Mesenchymal stem cell (in vitro differentiated cells and primary cell): ENCODE measurements at regions not wholly inside any gene's neighbourhood (a gene's known extent, or its start where the extent isn't known, plus 50 kb on each side); places are given as distances from the start of the nearest gene placed in this dataset.
A peak's percentile ranks its signal among the peaks of the same experiment; 100 is the strongest.

Experiments
- DNase-seq: peaks from one replicate; pipeline ENCODE4 v3.0.0-alpha.2; 2013
- H2AFZ ChIP-seq: one replicate; pipeline ENCODE4 v1.6.1; 2013; ENCODE audit warnings: low read depth, mild to moderate bottlenecking, control low read depth, inconsistent platforms, low read length, moderate library complexity
- H2AK5ac ChIP-seq: 2 replicates; pipeline ENCODE4 v1.6.1; 2013; ENCODE audit warnings: low read length, moderate library complexity, mild to moderate bottlenecking, inconsistent platforms; ENCODE audit not compliant: severe bottlenecking
- H2BK120ac ChIP-seq: one replicate; pipeline ENCODE4 v1.6.1; 2013; ENCODE audit warnings: low read depth, mild to moderate bottlenecking, inconsistent platforms, low read length, moderate library complexity
- H2BK12ac ChIP-seq, 2 experiments: one replicate each; pipeline ENCODE4 v1.6.1; 2013; ENCODE audit warnings: inconsistent platforms in 2 of 2, low read length in 2 of 2, mild to moderate bottlenecking in 2 of 2, moderate library complexity in 2 of 2, control low read depth in 1 of 2
- H2BK15ac ChIP-seq: one replicate; pipeline ENCODE4 v1.6.1; 2013; ENCODE audit warnings: mild to moderate bottlenecking, low read depth, inconsistent platforms; ENCODE audit not compliant: poor library complexity, severe bottlenecking
- H2BK5ac ChIP-seq: 2 replicates; pipeline ENCODE4 v1.6.1; 2013; ENCODE audit warnings: low read depth, mild to moderate bottlenecking, low read length, control low read depth, inconsistent platforms; ENCODE audit not compliant: poor library complexity, severe bottlenecking
- H3K14ac ChIP-seq, 2 experiments: one replicate each; pipeline ENCODE4 v1.6.1; 2013; ENCODE audit warnings: inconsistent platforms in 2 of 2, low read length in 2 of 2, control low read depth in 1 of 2, mild to moderate bottlenecking in 1 of 2, moderate library complexity in 1 of 2
- H3K18ac ChIP-seq, 2 experiments: one replicate each; pipeline ENCODE4 v1.6.1; 2013; ENCODE audit warnings: inconsistent platforms in 2 of 2, low read length in 2 of 2, control low read depth in 1 of 2, low read depth in 1 of 2, mild to moderate bottlenecking in 1 of 2
- H3K23ac ChIP-seq, 2 experiments: one replicate each; pipeline ENCODE4 v1.6.1; 2013; ENCODE audit warnings: inconsistent platforms in 2 of 2, low read length in 2 of 2, mild to moderate bottlenecking in 2 of 2, moderate library complexity in 2 of 2, control low read depth in 1 of 2
- H3K27ac ChIP-seq: 2 replicates; pipeline ENCODE4 v1.5.1; 2013; ENCODE audit warnings: mild to moderate bottlenecking, moderate library complexity, low read length, control low read depth, inconsistent platforms; ENCODE audit not compliant: poor library complexity, severe bottlenecking
- H3K27me3 ChIP-seq, 2 experiments: 2 replicates each; pipeline versions ENCODE4 v1.6.1 to v1.7.0; 2013; ENCODE audit warnings: low read length in 2 of 2, mild to moderate bottlenecking in 2 of 2, moderate library complexity in 2 of 2, control low read depth in 1 of 2, inconsistent platforms in 1 of 2; ENCODE audit not compliant: control insufficient read depth in 1 of 2, insufficient read depth in 1 of 2
- H3K36me3 ChIP-seq, 2 experiments: 2 replicates each; pipeline versions ENCODE4 v1.6.1 to v1.7.0; 2013; ENCODE audit warnings: low read length in 2 of 2, control low read depth in 1 of 2, inconsistent platforms in 1 of 2, low read depth in 1 of 2, mild to moderate bottlenecking in 1 of 2; ENCODE audit not compliant: insufficient read depth in 2 of 2, control insufficient read depth in 1 of 2
- H3K4ac ChIP-seq, 2 experiments: one replicate each; pipeline ENCODE4 v1.6.1; 2013; ENCODE audit warnings: inconsistent platforms in 2 of 2, low read length in 2 of 2, mild to moderate bottlenecking in 2 of 2, moderate library complexity in 2 of 2, control low read depth in 1 of 2, low read depth in 1 of 2
- H3K4me1 ChIP-seq: 2 replicates; pipeline ENCODE4 v1.6.1; 2013; ENCODE audit warnings: low read depth, low read length, control low read depth; ENCODE audit not compliant: control insufficient read depth, insufficient read depth
- H3K4me2 ChIP-seq: 2 replicates; pipeline ENCODE4 v1.6.1; 2013; ENCODE audit warnings: low read length, mild to moderate bottlenecking, inconsistent platforms; ENCODE audit not compliant: poor library complexity, severe bottlenecking
- H3K4me3 ChIP-seq, 2 experiments: 2 replicates each; pipeline versions ENCODE4 v1.5.1 to v1.7.0; 2013; ENCODE audit warnings: low read length in 2 of 2, mild to moderate bottlenecking in 2 of 2, control low read depth in 1 of 2, low read depth in 1 of 2; ENCODE audit not compliant: insufficient read depth in 1 of 2
- H3K79me1 ChIP-seq: replicated peaks from 2 replicates; pipeline ENCODE4 v1.6.1; 2013; ENCODE audit warnings: mild to moderate bottlenecking, control low read depth, low read length, inconsistent platforms; ENCODE audit not compliant: poor library complexity, severe bottlenecking
- H3K9ac ChIP-seq: 2 replicates; pipeline ENCODE4 v1.7.0; 2013; ENCODE audit warnings: mild to moderate bottlenecking, low read length, moderate library complexity
- H3K9me3 ChIP-seq: 2 replicates; pipeline ENCODE4 v1.7.0; 2013; ENCODE audit warnings: mild to moderate bottlenecking, low read length; ENCODE audit not compliant: control insufficient read depth
- H4K8ac ChIP-seq: one replicate; pipeline ENCODE4 v1.6.1; 2013; ENCODE audit warnings: inconsistent platforms, mild to moderate bottlenecking, low read length, moderate library complexity
- H4K91ac ChIP-seq: one replicate; pipeline ENCODE4 v1.6.1; 2013; ENCODE audit warnings: mild to moderate bottlenecking, low read length, inconsistent platforms
- WGBS: methylation state at CpG from one replicate; pipeline ENCODE4 v1.1.7; 2013; ENCODE audit warnings: mixed read lengths; 5-methylcytosine and 5-hydroxymethylcytosine counted together

DNA sequence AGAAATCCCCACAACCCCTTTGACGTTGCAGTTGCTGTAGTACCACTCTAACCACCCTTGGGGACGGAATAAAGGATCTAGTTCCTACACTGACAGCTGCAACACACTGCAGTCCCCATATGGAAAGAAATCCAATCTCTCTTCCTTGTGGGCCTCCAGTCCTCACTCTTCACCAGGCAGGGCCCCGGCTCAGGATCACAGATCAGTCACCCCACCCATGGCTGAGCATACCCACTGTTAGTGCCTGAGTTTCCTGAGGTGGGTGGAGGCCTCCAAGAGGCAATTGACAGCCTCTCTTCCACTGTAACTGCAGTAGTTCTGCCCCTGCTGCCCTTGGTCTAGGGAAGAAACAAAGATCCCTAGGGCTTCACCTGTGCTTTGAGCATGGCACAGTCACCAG, 670.0 kb upstream of the CDH2 start:
- WGBS = 96% methylated on average over 3 of the region's 3 CpGs
- Histone ChIP-seq H3K4me3 (no peak overlapping the region), H2AFZ (no peak overlapping the region), H3K4me1 (no peaks in the 10 kb centered on the region), H2AK5ac (no peak overlapping the region), H2BK5ac (no peak overlapping the region), H4K91ac (no peak overlapping the region), H2BK15ac (no peak overlapping the region), H3K9me3 (peaks cover 30% of the 10 kb centered on the region), H3K9ac (no peak overlapping the region), H4K8ac (no peak overlapping the region), H3K23ac (no peak overlapping the region), H3K27ac (no peak overlapping the region), H3K27me3 (no peaks in the 10 kb centered on the region), H2BK120ac (no peak overlapping the region), H3K14ac (no peak overlapping the region), H3K18ac (no peak overlapping the region), H3K4me2 (no peak overlapping the region), H3K4ac (no peak overlapping the region), H2BK12ac (no peak overlapping the region), H3K79me1 (no peaks in the 10 kb centered on the region), H3K36me3 (no peaks in the 10 kb centered on the region)
- no peak for DNase-seq

- no peak overlapping the region for H3K9ac ChIP-seq
Observed at GRCh38 chr18:28837100-28837499, 660.2 kb upstream of the CDH2 start.

GRCh38 chr18:28834889-28835288, 658.0 kb upstream of the CDH2 start:
- Histone ChIP-seq H2BK5ac (no peak overlapping the region), H2AFZ (no peak overlapping the region), H3K4me2 (no peak overlapping the region), H4K8ac (no peak overlapping the region), H2BK120ac (no peak overlapping the region), H3K4me1 (no peaks in the 10 kb centered on the region), H4K91ac (no peak overlapping the region), H3K27ac (peak overlapping the region; percentile 39), H2BK12ac (no peak overlapping the region), H3K14ac (no peak overlapping the region), H3K79me1 (no peaks in the 10 kb centered on the region), H2AK5ac (no peak overlapping the region), H3K4me3 (no peak overlapping the region), H3K9ac (no peak overlapping the region), H2BK15ac (no peak overlapping the region), H3K4ac (peak overlapping the region in 1 of 2 experiments; percentile 35), H3K27me3 (no peaks in the 10 kb centered on the region), H3K18ac (no peak overlapping the region), H3K9me3 (no peaks in the 10 kb centered on the region), H3K36me3 (no peaks in the 10 kb centered on the region), H3K23ac (no peak overlapping the region)
- 93% methylated on average over 4 of the region's 4 CpGs for WGBS
- peak; percentile 40 for DNase-seq

More at GRCh38 chr18:28837100-28837499, 660.2 kb upstream of the CDH2 start:
- no peaks in the 10 kb centered on the region for H3K4me1 ChIP-seq
- H4K8ac ChIP-seq = no peak overlapping the region
- H3K79me1 ChIP-seq = no peaks in the 10 kb centered on the region
- DNase-seq = no peak
- no peak overlapping the region for H2BK15ac ChIP-seq
- WGBS = 82% methylated on average over 2 of the region's 2 CpGs
- no peak overlapping the region for H2BK5ac ChIP-seq
- no peak overlapping the region for H2AK5ac ChIP-seq
- H3K23ac ChIP-seq = no peak overlapping the region
- H3K36me3 ChIP-seq = no peaks in the 10 kb centered on the region
- H3K27me3 ChIP-seq = no peaks in the 10 kb centered on the region
- H3K4me3 ChIP-seq = no peak overlapping the region
- no peak overlapping the region for H3K4ac ChIP-seq
- no peak overlapping the region for H3K4me2 ChIP-seq
- no peak overlapping the region for H2BK12ac ChIP-seq
- H2AFZ ChIP-seq = no peak overlapping the region
- no peak overlapping the region for H4K91ac ChIP-seq
- H2BK120ac ChIP-seq = no peak overlapping the region
- no peak overlapping the region for H3K14ac ChIP-seq
- no peak overlapping the region for H3K18ac ChIP-seq
- no peak overlapping the region for H3K27ac ChIP-seq
- no peaks in the 10 kb centered on the region for H3K9me3 ChIP-seq

DNA sequence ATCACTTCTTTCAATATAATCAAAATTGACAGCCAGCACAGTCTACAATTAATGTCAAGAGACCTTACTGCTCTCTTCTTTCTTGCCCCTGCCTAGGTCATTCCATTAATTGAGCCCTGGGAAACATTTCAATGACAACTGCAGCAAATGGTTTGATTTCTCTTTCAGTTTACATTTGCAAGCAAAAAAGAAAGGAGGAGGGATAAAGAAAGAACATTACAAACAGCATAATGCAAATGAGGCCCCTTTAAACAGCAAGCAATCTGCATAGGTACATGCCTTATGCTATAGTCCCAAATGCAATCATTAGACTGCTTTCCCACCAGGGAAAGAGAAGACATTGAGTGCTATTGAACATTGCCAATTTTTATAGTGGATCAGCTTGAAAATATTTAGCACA, 655.0 kb upstream of the CDH2 start:
- Histone ChIP-seq H3K27ac (no peak overlapping the region), H3K4ac (no peak overlapping the region), H2BK15ac (no peak overlapping the region), H3K18ac (no peak overlapping the region), H3K14ac (no peak overlapping the region), H2BK12ac (no peak overlapping the region), H4K8ac (no peak overlapping the region), H3K36me3 (no peaks in the 10 kb centered on the region), H2AK5ac (no peak overlapping the region), H3K23ac (no peak overlapping the region), H2BK5ac (no peak overlapping the region), H3K9ac (no peak overlapping the region), H3K79me1 (no peaks in the 10 kb centered on the region), H3K4me2 (no peak overlapping the region), H2BK120ac (no peak overlapping the region), H3K4me1 (no peaks in the 10 kb centered on the region), H3K9me3 (no peaks in the 10 kb centered on the region), H4K91ac (no peak overlapping the region), H3K4me3 (no peak overlapping the region), H2AFZ (no peak overlapping the region), H3K27me3 (no peaks in the 10 kb centered on the region)
- no peak for DNase-seq
